ENCODE measurements at regions not wholly inside any gene's neighbourhood (a gene's known extent, or its start where the extent isn't known, plus 50 kb on each side); places are given as distances from the start of the nearest gene placed in this dataset.

GRCh38 chr5:3401635-3402034 is 194.0 kb upstream of the IRX1 start:
- DNase-seq (ENCODE audit: low spot score, unreplicated experiment): no peak
- H3K4me3 Mint-ChIP-seq (ENCODE audit: low read depth): no peak overlapping the region
- no peak overlapping the region for H3K27ac Mint-ChIP-seq
- H3K36me3 Mint-ChIP-seq (ENCODE audit: insufficient read depth): no peaks in the 10 kb centered on the region
- H3K9me3 Mint-ChIP-seq (ENCODE audit: low read depth): peaks cover 14% of the 10 kb centered on the region
- H3K27me3 Mint-ChIP-seq: no peaks in the 10 kb centered on the region
- H3K4me1 Mint-ChIP-seq (ENCODE audit: low read depth): no peaks in the 10 kb centered on the region
- no peak for TF ChIP-seq CTCF (IDR thresholded peaks at IDR 0.05; ENCODE audit: unreplicated experiment)

DNA sequence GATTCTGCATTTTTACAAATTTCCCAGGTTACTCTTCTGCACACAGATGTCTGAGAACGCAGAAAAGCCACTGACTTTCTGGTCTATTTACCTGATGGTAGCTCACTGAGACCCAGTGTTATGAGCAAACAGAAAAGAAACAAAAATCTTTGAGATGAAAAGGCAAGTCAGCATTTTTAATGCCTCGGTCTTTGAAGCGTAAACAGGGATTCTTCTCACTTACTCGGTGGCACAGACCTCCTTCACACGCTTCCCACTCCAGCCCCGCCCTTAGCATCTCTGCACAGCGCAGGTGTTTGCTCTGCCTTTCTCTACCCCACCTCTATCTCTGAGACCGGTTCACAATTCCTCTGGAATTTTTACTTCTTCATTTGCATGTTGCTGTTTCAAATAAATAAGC is 195.0 kb upstream of the IRX1 start:
- no peak for TF ChIP-seq CTCF (IDR thresholded peaks at IDR 0.05; ENCODE audit: unreplicated experiment)
- no peak overlapping the region for H3K4me3 Mint-ChIP-seq (ENCODE audit: low read depth)
- H3K36me3 Mint-ChIP-seq (ENCODE audit: insufficient read depth): no peaks in the 10 kb centered on the region
- no peak for DNase-seq (ENCODE audit: low spot score, unreplicated experiment)
- peaks cover 10% of the 10 kb centered on the region for H3K9me3 Mint-ChIP-seq (ENCODE audit: low read depth)
- H3K4me1 Mint-ChIP-seq (ENCODE audit: low read depth): no peaks in the 10 kb centered on the region
- H3K27me3 Mint-ChIP-seq: no peaks in the 10 kb centered on the region
- no peak overlapping the region for H3K27ac Mint-ChIP-seq

- no peak overlapping the region for H3K27ac Mint-ChIP-seq
- H3K36me3 Mint-ChIP-seq (ENCODE audit: insufficient read depth): no peaks in the 10 kb centered on the region
- H3K9me3 Mint-ChIP-seq (ENCODE audit: low read depth): peaks cover 9% of the 10 kb centered on the region
- H3K27me3 Mint-ChIP-seq: peaks cover 29% of the 10 kb centered on the region
- TF ChIP-seq CTCF (IDR thresholded peaks at IDR 0.05; ENCODE audit: unreplicated experiment): no peak
- no peak overlapping the region for H3K4me3 Mint-ChIP-seq (ENCODE audit: low read depth)
- DNase-seq (ENCODE audit: low spot score, unreplicated experiment): no peak
- H3K4me1 Mint-ChIP-seq (ENCODE audit: low read depth): peaks cover 7% of the 10 kb centered on the region
Observed at GRCh38 chr5:3394891-3395599, 200.6 kb upstream of the IRX1 start.

- no peak for TF ChIP-seq CTCF (IDR thresholded peaks at IDR 0.05; ENCODE audit: unreplicated experiment)
- Mint-ChIP-seq H3K36me3 (ENCODE audit: insufficient read depth) (no peaks in the 10 kb centered on the region), H3K27ac (no peak overlapping the region), H3K4me1 (ENCODE audit: low read depth) (peaks cover 7% of the 10 kb centered on the region), H3K27me3 (peaks cover 33% of the 10 kb centered on the region), H3K9me3 (ENCODE audit: low read depth) (no peaks in the 10 kb centered on the region), H3K4me3 (ENCODE audit: low read depth) (no peak overlapping the region)
- no peak for DNase-seq (ENCODE audit: low spot score, unreplicated experiment)
Observed at GRCh38 chr5:3393920-3394597, 201.6 kb upstream of the IRX1 start.

GRCh38 chr5:3393122-3393919 is 202.3 kb upstream of the IRX1 start:
- H3K27me3 Mint-ChIP-seq: peaks cover 36% of the 10 kb centered on the region
- no peak for TF ChIP-seq CTCF (IDR thresholded peaks at IDR 0.05; ENCODE audit: unreplicated experiment)

More at GRCh38 chr5:3393122-3393919, 202.3 kb upstream of the IRX1 start:
- H3K4me3 Mint-ChIP-seq (ENCODE audit: low read depth): no peak overlapping the region
- no peaks in the 10 kb centered on the region for H3K36me3 Mint-ChIP-seq (ENCODE audit: insufficient read depth)
- peaks cover 7% of the 10 kb centered on the region for H3K4me1 Mint-ChIP-seq (ENCODE audit: low read depth)
- H3K27ac Mint-ChIP-seq: no peak overlapping the region
- H3K9me3 Mint-ChIP-seq (ENCODE audit: low read depth): no peaks in the 10 kb centered on the region
- no peak for DNase-seq (ENCODE audit: low spot score, unreplicated experiment)
